A549 (cell line): ENCODE measurements at regions not wholly inside any gene's neighbourhood (a gene's known extent, or its start where the extent isn't known, plus 50 kb on each side); places are given as distances from the start of the nearest gene placed in this dataset.

Source experiments
- ATAC-seq, 2 experiments: fragments of 200-7000 bp in 1 of 2; fragments of >200 bp in 1 of 2; cut with Nextera tagmentation in 1 of 2; cut with Tn5 transposase in 1 of 2; 3 replicates each; pipeline versions ENCODE4 v1.8.0 to v1.9.1; 2018 to 2020; ENCODE audit warnings: mild to moderate bottlenecking in 1 of 2, moderate library complexity in 1 of 2
- CTCF ChIA-PET: fragments of 300-600 bp; sonication (Branson Sonifier 250); formaldehyde crosslinking; extraction: SDS; loops from one replicate; lab custom pipeline; 2021; ENCODE audit warnings: antibody characterized with exemption, inconsistent platforms; lab: Yijun Ruan, JAX
- POLR2A ChIA-PET: fragments of 350-600 bp; formaldehyde crosslinking; extraction: SDS; loops from one replicate; lab custom pipeline; 2021; ENCODE audit warnings: antibody characterized with exemption, inconsistent platforms; lab: Yijun Ruan, JAX
- DNase-seq, 2 experiments: peaks; one replicate each; pipeline versions ENCODE4 v3.0.0 to v3.0.0-alpha.2; 2011 to 2016; ENCODE audit warnings: low read depth in 1 of 2, low spot score in 1 of 2
- FAIRE-seq: peaks from 2 replicates; lab custom pipeline; 2011; peaks lifted over from hg19 to GRCh38; lab: Jason Lieb, UNC
- H3K27ac ChIP-seq, 2 experiments: fragments of >200 bp; sonication (Bioruptor Twin); formaldehyde crosslinking; 3 replicates each; pipeline ENCODE4 v1.5.1; 2016 to 2017
- H3K4me1 ChIP-seq: fragments of >200 bp; sonication (Bioruptor Twin); formaldehyde crosslinking; 3 replicates; pipeline ENCODE4 v1.6.1; 2016
- H3K4me2 ChIP-seq: fragments of >200 bp; sonication (Bioruptor Twin); formaldehyde crosslinking; 3 replicates; pipeline ENCODE4 v1.6.1; 2016
- H3K4me3 ChIP-seq: fragments of >200 bp; sonication (Bioruptor Twin); formaldehyde crosslinking; 3 replicates; pipeline ENCODE4 v1.5.1; 2016
- H3K9me3 ChIP-seq: fragments of >200 bp; sonication (Bioruptor Twin); formaldehyde crosslinking; 3 replicates; pipeline ENCODE4 v1.6.1; 2016
- BCL3 ChIP-seq: fragments of >200 bp; sonication (Bioruptor Twin); formaldehyde crosslinking; IDR thresholded peaks from 3 replicates; pipeline ENCODE4 v1.6.1; 2016
- CBX8 ChIP-seq: fragments of 200-600 bp; sonication (generic); IDR thresholded peaks from 2 replicates; pipeline ENCODE4 v1.6.1; 2016
- CHD4 ChIP-seq: fragments of 200-600 bp; sonication (generic); IDR thresholded peaks from 2 replicates; pipeline ENCODE4 v1.6.1; 2016; ENCODE audit warnings: antibody characterized with exemption, mild to moderate bottlenecking, borderline replicate concordance
- EHMT2 ChIP-seq: fragments of 200-600 bp; sonication (generic); IDR thresholded peaks from 2 replicates; pipeline ENCODE4 v1.6.1; 2016; ENCODE audit warnings: antibody characterized with exemption, low read depth, mild to moderate bottlenecking, moderate library complexity
- FOSB ChIP-seq: fragments of 250-450 bp; sonication (Bioruptor Pico); IDR thresholded peaks from 2 replicates; pipeline ENCODE4 v1.5.0; 2020; ENCODE audit warnings: mild to moderate bottlenecking, moderate library complexity
- FOSL2 ChIP-seq, 2 experiments: fragments of 450-650 bp in 1 of 2; fragments of >200 bp in 1 of 2; sonication (Bioruptor Twin) in 1 of 2; formaldehyde crosslinking; IDR thresholded peaks; 2 replicates each; pipeline versions ENCODE4 v1.5.0 to v1.6.1; 2016 to 2020; ENCODE audit warnings: mild to moderate bottlenecking in 1 of 2, moderate library complexity in 1 of 2
- GATA3 ChIP-seq: IDR thresholded peaks from 2 replicates; pipeline ENCODE4 v1.6.1; 2012; ENCODE audit warnings: borderline replicate concordance
- HDAC2 ChIP-seq: fragments of 200-600 bp; sonication (generic); IDR thresholded peaks from 2 replicates; pipeline ENCODE4 v1.6.1; 2016
- HES2 ChIP-seq: fragments of >200 bp; sonication (Bioruptor Twin); formaldehyde crosslinking; IDR thresholded peaks from 2 replicates; pipeline ENCODE4 v1.6.1; 2016
- HMGXB4 ChIP-seq: fragments of 250-450 bp; sonication (Bioruptor Pico); IDR thresholded peaks from 2 replicates; pipeline ENCODE4 v1.5.0; 2021; ENCODE audit warnings: mild to moderate bottlenecking, moderate library complexity, borderline replicate concordance
- MAZ ChIP-seq: fragments of 150-350 bp; IDR thresholded peaks from 2 replicates; pipeline ENCODE4 v1.6.1; 2014; ENCODE audit warnings: antibody characterized with exemption, low read depth, low read length, borderline replicate concordance
- NR3C1 ChIP-seq: fragments of >200 bp; sonication (Bioruptor Twin); formaldehyde crosslinking; IDR thresholded peaks from 3 replicates; pipeline ENCODE4 v1.6.1; 2017
- RARB ChIP-seq: fragments of 250-450 bp; sonication (Bioruptor Pico); IDR thresholded peaks from 2 replicates; pipeline ENCODE4 v1.8.0; 2021; ENCODE audit warnings: mild to moderate bottlenecking, moderate library complexity
- RNF2 ChIP-seq: fragments of 200-600 bp; sonication (generic); IDR thresholded peaks from 2 replicates; pipeline ENCODE4 v1.6.1; 2016; ENCODE audit warnings: low read depth, mild to moderate bottlenecking, antibody characterized with exemption, moderate library complexity, borderline replicate concordance
- TFCP2L1 ChIP-seq: fragments of 250-450 bp; sonication (Bioruptor Pico); IDR thresholded peaks from 2 replicates; pipeline ENCODE4 v1.5.0; 2021; ENCODE audit warnings: mild to moderate bottlenecking
- USF2 ChIP-seq: fragments of 450-650 bp; IDR thresholded peaks from 2 replicates; pipeline ENCODE4 v1.6.1; 2014; ENCODE audit warnings: antibody characterized with exemption
- ZNF302 ChIP-seq: fragments of 250-450 bp; sonication (Bioruptor Pico); IDR thresholded peaks from 2 replicates; pipeline ENCODE4 v1.9.0; 2021; ENCODE audit warnings: inconsistent platforms, mild to moderate bottlenecking, moderate library complexity
- ZSCAN20 ChIP-seq: fragments of 250-450 bp; sonication (Bioruptor Pico); IDR thresholded peaks from 2 replicates; pipeline ENCODE4 v1.8.0; 2022; ENCODE audit warnings: mild to moderate bottlenecking, moderate library complexity
- WGBS: methylation state at CpG from one replicate; pipeline ENCODE4 v1.1.6; 2017; ENCODE audit errors: missing lambda C conversion rate; 5-methylcytosine and 5-hydroxymethylcytosine counted together

- TF ChIP-seq BCL3 = no peak
Observed at GRCh38 chr20:4084096-4084495, 64.5 kb upstream of the SMOX start (continued).

GRCh38 chr20:4083098-4083865 lies 65.3 kb upstream of the SMOX start:
- ATAC-seq = no peak
- no peak for TF ChIP-seq NR3C1
- no peak for TF ChIP-seq HES2
- TF ChIP-seq CHD4 = no peak
- TF ChIP-seq TFCP2L1 (CRISPR knock-in tag) = no peak
- no peak for TF ChIP-seq FOSL2 (IDR thresholded peaks at IDR 0.05)
- TF ChIP-seq FOSL2 (CRISPR knock-in tag; IDR thresholded peaks at IDR 0.05) = no peak
- no peak for TF ChIP-seq ZNF302 (CRISPR knock-in tag)
- no peak for TF ChIP-seq HDAC2
- no peak for TF ChIP-seq RARB (CRISPR knock-in tag)
- no peak for TF ChIP-seq HMGXB4 (CRISPR knock-in tag)
- TF ChIP-seq CBX8 = no peak
- no peak for TF ChIP-seq RNF2
- no peak for TF ChIP-seq USF2
- TF ChIP-seq ZSCAN20 (CRISPR knock-in tag) = no peak
- TF ChIP-seq FOSB = no peak
- TF ChIP-seq MAZ = no peak
- no peak for TF ChIP-seq GATA3
- 0 out of 6 replicates have a peak overlapping the region, but pooled peaks of 1 of the 2 experiments have one; percentile 15 for H3K27ac ChIP-seq
- no peak overlapping the region for H3K4me3 ChIP-seq
- no peak overlapping the region for H3K4me2 ChIP-seq
- DNase-seq = no peak
- ChIA-PET CTCF (interaction anchor here (0.9 to 10.9 kb wide), 9 partner anchors 9 to 406 kb away, joined by 3 to 167 read pairs (median 6); partner anchors contain the start of genes PANK2 and RNF24), POLR2A (no interaction called here)
- no peaks in the 10 kb centered on the region for H3K9me3 ChIP-seq
- whole genome bisulfite sequencing = 85% methylated on average over 6 of the region's 11 CpGs
- peaks cover 8% of the 10 kb centered on the region; the same call in 2 of the 3 replicates for H3K4me1 ChIP-seq
- FAIRE-seq = no peak

GRCh38 chr20:4082406-4083097 lies 66.1 kb upstream of the SMOX start:
- POLR2A ChIA-PET = no interaction called here
- peaks cover 8% of the 10 kb centered on the region; the same call in 2 of the 3 replicates for H3K4me1 ChIP-seq
- no peak overlapping the region for H3K4me2 ChIP-seq
- WGBS = 68% methylated on average over 6 of the region's 7 CpGs
- H3K27ac ChIP-seq = peak overlapping the region in 1 of 2 experiments; percentile 31; a peak in 1 of 6 replicates
- H3K4me3 ChIP-seq = no peak overlapping the region
- no peak for FAIRE-seq
- no peak for DNase-seq
- TF ChIP-seq EHMT2 = no peak
- TF ChIP-seq FOSL2 (IDR thresholded peaks at IDR 0.05) = no peak
- peak; percentile 44; the same call in 1 of the 2 replicates for TF ChIP-seq FOSL2 (CRISPR knock-in tag; IDR thresholded peaks at IDR 0.05)
- no peak for ATAC-seq
- no peaks in the 10 kb centered on the region for H3K9me3 ChIP-seq
- CTCF ChIA-PET = interaction anchor here (1.4 to 10.9 kb wide), 5 partner anchors 10 to 333 kb away, joined by 4 to 167 read pairs (median 6); partner anchors contain the start of gene RNF24
